H1 (cell line): ENCODE measurements at regions not wholly inside any gene's neighbourhood (a gene's known extent, or its start where the extent isn't known, plus 50 kb on each side); places are given as distances from the start of the nearest gene placed in this dataset.

Experiments
- CTCF ChIA-PET: fragments of 300-600 bp; sonication (Branson Sonifier 250); formaldehyde crosslinking; loops from one replicate; lab custom pipeline; 2021; ENCODE audit not compliant: partially characterized antibody; lab: Charles Lee
- POLR2A ChIA-PET: fragments of 300-600 bp; sonication (Branson Sonifier 250); formaldehyde crosslinking; loops from one replicate; lab custom pipeline; 2021; ENCODE audit warnings: inconsistent platforms; ENCODE audit not compliant: partially characterized antibody; lab: Charles Lee
- DNase-seq, 2 experiments: peaks; one replicate each; pipeline versions ENCODE4 v3.0.0 to v3.0.0-alpha.2; 2010 to 2022; ENCODE audit warnings: low spot score in 2 of 2, low read depth in 1 of 2, mixed read lengths in 1 of 2
- FAIRE-seq: peaks from 2 replicates; lab custom pipeline; 2011; peaks lifted over from hg19 to GRCh38; lab: Jason Lieb, UNC
- H2AFZ ChIP-seq: 2 replicates; pipeline ENCODE4 v1.8.1; 2012; ENCODE audit warnings: low read length, inconsistent platforms
- H2AK5ac ChIP-seq: 2 replicates; pipeline ENCODE4 v1.6.1; 2013; ENCODE audit warnings: low read depth, low read length
- H2BK120ac ChIP-seq: replicated peaks from 2 replicates; pipeline ENCODE3; 2013; ENCODE audit warnings: low read depth, low read length, inconsistent platforms
- H2BK12ac ChIP-seq: 2 replicates; pipeline ENCODE4 v1.6.1; 2013; ENCODE audit warnings: low read depth, low read length
- H2BK15ac ChIP-seq: 2 replicates; pipeline ENCODE4 v1.6.1; 2013; ENCODE audit warnings: low read length
- H2BK20ac ChIP-seq: 2 replicates; pipeline ENCODE4 v1.6.1; 2013; ENCODE audit warnings: low read length
- H2BK5ac ChIP-seq: 2 replicates; pipeline ENCODE4 v1.6.1; 2013; ENCODE audit warnings: low read depth, low read length
- H3K14ac ChIP-seq: 2 replicates; pipeline ENCODE4 v1.6.1; 2013; ENCODE audit warnings: inconsistent platforms; ENCODE audit not compliant: insufficient read length
- H3K18ac ChIP-seq: 2 replicates; pipeline ENCODE4 v1.6.1; 2013; ENCODE audit warnings: low read length; ENCODE audit errors: extremely low read depth
- H3K23ac ChIP-seq: 2 replicates; pipeline ENCODE4 v1.6.1; 2013; ENCODE audit warnings: inconsistent platforms; ENCODE audit not compliant: insufficient read length
- H3K23me2 ChIP-seq: 2 replicates; pipeline ENCODE4 v1.6.1; 2013; ENCODE audit warnings: low read depth, low read length
- H3K27ac ChIP-seq: 2 replicates; pipeline ENCODE4 v1.6.1; 2011; ENCODE audit warnings: low read depth, low read length, inconsistent platforms
- H3K27me3 ChIP-seq, 4 experiments: replicated peaks in 1 of 4; 1 replicate in 1 of 4; 2 replicates in 3 of 4; pipeline versions ENCODE4 v1.6.1 to v1.8.1; 2011 to 2013; ENCODE audit warnings: low read length in 3 of 4, mild to moderate bottlenecking in 3 of 4, inconsistent platforms in 2 of 4, mixed read lengths in 2 of 4, moderate library complexity in 1 of 4; ENCODE audit not compliant: control insufficient read depth in 3 of 4, insufficient read depth in 3 of 4; ENCODE audit errors: extremely low read depth in 1 of 4
- H3K36me3 ChIP-seq, 4 experiments: 2 replicates each; pipeline versions ENCODE4 v1.6.1 to v1.8.1; 2011 to 2013; ENCODE audit warnings: mild to moderate bottlenecking in 4 of 4, low read length in 3 of 4, moderate library complexity in 2 of 4, control low read depth in 1 of 4, inconsistent platforms in 1 of 4; ENCODE audit not compliant: insufficient read depth in 4 of 4, control insufficient read depth in 2 of 4
- H3K4ac ChIP-seq: replicated peaks from 2 replicates; pipeline ENCODE3; 2013; ENCODE audit warnings: low read length, low read depth, mixed read lengths, inconsistent platforms; ENCODE audit not compliant: insufficient read length
- H3K4me1 ChIP-seq, 4 experiments: replicated peaks in 1 of 4; 1 replicate in 1 of 4; 2 replicates in 3 of 4; pipeline versions ENCODE4 v1.6.1 to v1.8.1; 2011 to 2013; ENCODE audit warnings: low read length in 3 of 4, inconsistent platforms in 2 of 4, mixed read lengths in 1 of 4; ENCODE audit not compliant: insufficient read depth in 4 of 4, control insufficient read depth in 3 of 4
- H3K4me2 ChIP-seq, 2 experiments: 2 replicates each; pipeline versions ENCODE4 v1.6.1 to v1.8.1; 2011 to 2013; ENCODE audit warnings: low read depth in 2 of 2, low read length in 2 of 2, control low read depth in 1 of 2, inconsistent platforms in 1 of 2, mild to moderate bottlenecking in 1 of 2; ENCODE audit not compliant: insufficient read depth in 1 of 2
- H3K4me3 ChIP-seq, 4 experiments: fragments of 200-600, 300-600 bp in 1 of 4; sonication (generic), shearing (Covaris generic), sonication (Bioruptor Twin) in 1 of 4; 2 replicates each; pipeline versions ENCODE4 v1.5.1 to v1.8.1; 2011 to 2016; ENCODE audit warnings: low read length in 4 of 4, low read depth in 3 of 4, control low read depth in 2 of 4, inconsistent platforms in 2 of 4, mild to moderate bottlenecking in 2 of 4, mixed read lengths in 1 of 4, moderate library complexity in 1 of 4; ENCODE audit not compliant: insufficient read depth in 2 of 4; ENCODE audit errors: extremely low read depth in 1 of 4
- H3K56ac ChIP-seq: replicated peaks from 2 replicates; pipeline ENCODE3; 2013; ENCODE audit warnings: low read depth, mild to moderate bottlenecking, mixed read lengths, low read length, inconsistent platforms; ENCODE audit not compliant: insufficient read length
- H3K79me1 ChIP-seq: 2 replicates; pipeline ENCODE4 v1.6.1; 2013; ENCODE audit warnings: low read depth, low read length, control low read depth
- H3K79me2 ChIP-seq, 2 experiments: 2 replicates each; pipeline versions ENCODE4 v1.6.1 to v1.8.1; 2012 to 2013; ENCODE audit warnings: low read length in 2 of 2, mild to moderate bottlenecking in 2 of 2, inconsistent platforms in 1 of 2; ENCODE audit not compliant: insufficient read depth in 2 of 2, control insufficient read depth in 1 of 2
- H3K9ac ChIP-seq, 4 experiments: replicated peaks in 1 of 4; 1 replicate in 1 of 4; 2 replicates in 3 of 4; pipeline versions ENCODE4 v1.6.1 to v1.8.1; 2011 to 2013; ENCODE audit warnings: low read depth in 3 of 4, low read length in 3 of 4, control low read depth in 2 of 4, mild to moderate bottlenecking in 2 of 4, moderate library complexity in 2 of 4, inconsistent platforms in 1 of 4; ENCODE audit errors: extremely low read depth in 1 of 4
- H3K9me3 ChIP-seq, 2 experiments: 2 replicates each; pipeline versions ENCODE4 v1.6.1 to v1.8.1; 2012 to 2013; ENCODE audit warnings: mild to moderate bottlenecking in 2 of 2, moderate library complexity in 2 of 2, control low read depth in 1 of 2, inconsistent platforms in 1 of 2, low read depth in 1 of 2, low read length in 1 of 2, mixed read lengths in 1 of 2; ENCODE audit not compliant: insufficient read depth in 2 of 2
- H4K20me1 ChIP-seq, 2 experiments: replicated peaks in 1 of 2; 2 replicates each; pipeline versions ENCODE3 to v1.8.1; 2011 to 2013; ENCODE audit warnings: inconsistent platforms in 2 of 2, low read length in 2 of 2, mild to moderate bottlenecking in 1 of 2; ENCODE audit not compliant: insufficient read depth in 2 of 2, control insufficient read depth in 1 of 2
- H4K5ac ChIP-seq: 2 replicates; pipeline ENCODE4 v1.6.1; 2013; ENCODE audit warnings: low read length, low read depth, mixed read lengths, inconsistent platforms; ENCODE audit not compliant: insufficient read length
- H4K8ac ChIP-seq: 2 replicates; pipeline ENCODE4 v1.8.0; 2013; ENCODE audit warnings: mild to moderate bottlenecking, moderate library complexity, low read length, inconsistent platforms; ENCODE audit not compliant: insufficient read depth; ENCODE audit errors: extremely low read depth
- H4K91ac ChIP-seq: replicated peaks from 2 replicates; pipeline ENCODE3; 2013; ENCODE audit warnings: low read length, mixed read lengths, inconsistent platforms; ENCODE audit not compliant: insufficient read length
- BRCA1 ChIP-seq: IDR thresholded peaks from 2 replicates; pipeline ENCODE4 v1.6.1; 2012; ENCODE audit warnings: low read depth, low read length, improper control_type of control experiment
- CEBPB ChIP-seq: IDR thresholded peaks from 2 replicates; pipeline ENCODE4 v1.6.1; 2012; ENCODE audit warnings: low read depth, low read length
- CTBP2 ChIP-seq: IDR thresholded peaks from 2 replicates; pipeline ENCODE4 v1.7.0; 2011; ENCODE audit warnings: borderline replicate concordance, mild to moderate bottlenecking, moderate library complexity, mixed read lengths, low read length; ENCODE audit not compliant: insufficient read depth, insufficient read length
- KDM1A ChIP-seq: fragments of 200-600, 300-600 bp; sonication (generic); IDR thresholded peaks from 2 replicates; pipeline ENCODE4 v1.7.1; 2016; ENCODE audit warnings: mild to moderate bottlenecking, low read length, borderline replicate concordance
- KDM4A ChIP-seq: IDR thresholded peaks from one replicate; pipeline ENCODE4 v1.7.1; 2012; ENCODE audit warnings: low read depth, mild to moderate bottlenecking, moderate library complexity, low read length, inconsistent platforms; ENCODE audit not compliant: severe bottlenecking
- TAF1 ChIP-seq: IDR thresholded peaks from 2 replicates; pipeline ENCODE4 v1.6.1; 2011; ENCODE audit warnings: mild to moderate bottlenecking, low read depth, low read length
- YY1 ChIP-seq: IDR thresholded peaks from 2 replicates; pipeline ENCODE4 v1.6.1; 2011; ENCODE audit warnings: low read depth, mild to moderate bottlenecking, low read length
- WGBS, 2 experiments: shearing (Covaris generic) in 1 of 2; methylation state at CpG; one replicate each; pipeline versions ENCODE4 v1.1.6 to v1.1.7; 2013 to 2015; ENCODE audit warnings: low lambda C conversion rate in 2 of 2, mixed read lengths in 2 of 2, inconsistent platforms in 1 of 2, low coverage in 1 of 2, missing lambda C conversion rate in 1 of 2; ENCODE audit not compliant: insufficient replicate concordance in 2 of 2, insufficient coverage in 1 of 2, insufficient read length in 1 of 2; ENCODE audit errors: extremely low coverage in 1 of 2, missing lambda C conversion rate in 1 of 2; 5-methylcytosine and 5-hydroxymethylcytosine counted together

DNA sequence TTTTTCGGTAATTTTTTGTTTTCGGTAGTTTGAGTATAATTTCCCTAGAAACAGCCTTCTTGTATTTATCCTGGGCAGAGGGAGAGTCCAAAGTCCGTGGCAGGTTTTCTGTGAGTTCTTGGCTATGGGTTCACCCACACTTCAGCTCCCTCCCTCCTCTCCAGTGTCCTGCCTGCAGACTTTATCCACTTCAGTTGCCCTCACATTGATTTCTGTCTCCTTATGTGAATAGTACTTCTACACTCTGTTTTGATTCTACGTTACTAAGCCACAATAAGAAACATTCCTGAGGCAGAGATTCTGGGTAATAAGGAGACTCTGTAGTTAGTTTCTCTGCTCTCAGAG, 868.6 kb downstream of the METTL15 start:
- Histone ChIP-seq H2BK20ac (no peak overlapping the region), H3K56ac (no peak overlapping the region), H2AFZ (no peak overlapping the region), H4K5ac (no peak overlapping the region), H3K23me2 (no peaks in the 10 kb centered on the region), H3K4me1 (no peaks in the 10 kb centered on the region), H3K14ac (no peak overlapping the region), H3K4me3 (no peak overlapping the region), H2BK12ac (no peak overlapping the region), H4K8ac (no peak overlapping the region), H3K18ac (no peak overlapping the region), H2BK15ac (no peak overlapping the region), H4K91ac (no peak overlapping the region), H3K9ac (no peak overlapping the region), H2AK5ac (no peak overlapping the region), H3K27me3 (no peaks in the 10 kb centered on the region), H2BK120ac (no peak overlapping the region), H3K4ac (no peak overlapping the region), H3K27ac (no peak overlapping the region), H3K79me2 (no peaks in the 10 kb centered on the region), H2BK5ac (no peak overlapping the region), H3K9me3 (no peaks in the 10 kb centered on the region), H3K79me1 (no peaks in the 10 kb centered on the region), H3K4me2 (no peak overlapping the region), H3K23ac (no peak overlapping the region), H3K36me3 (no peaks in the 10 kb centered on the region), H4K20me1 (no peaks in the 10 kb centered on the region)
- TF ChIP-seq YY1 (no peak), TAF1 (no peak), KDM1A (no peak), CEBPB (no peak), CTBP2 (no peak), BRCA1 (no peak), KDM4A (no peak)
- POLR2A ChIA-PET, result no interaction called here
- DNase-seq, result no peak
- FAIRE-seq, result no peak
- 90% methylated on average over 4 of the region's 4 CpGs; no CpG with 5 or more reads in 1 of the 2 experiments for WGBS, 2 experiments
- CTCF ChIA-PET, result interaction anchor here (0.6 kb wide), 1 partner anchor 271 kb away, joined by 3 read pairs; no protein-coding TSS in a partner anchor
